ENCODE measurements at regions not wholly inside any gene's neighbourhood (a gene's known extent, or its start where the extent isn't known, plus 50 kb on each side); places are given as distances from the start of the nearest gene placed in this dataset.

DNA sequence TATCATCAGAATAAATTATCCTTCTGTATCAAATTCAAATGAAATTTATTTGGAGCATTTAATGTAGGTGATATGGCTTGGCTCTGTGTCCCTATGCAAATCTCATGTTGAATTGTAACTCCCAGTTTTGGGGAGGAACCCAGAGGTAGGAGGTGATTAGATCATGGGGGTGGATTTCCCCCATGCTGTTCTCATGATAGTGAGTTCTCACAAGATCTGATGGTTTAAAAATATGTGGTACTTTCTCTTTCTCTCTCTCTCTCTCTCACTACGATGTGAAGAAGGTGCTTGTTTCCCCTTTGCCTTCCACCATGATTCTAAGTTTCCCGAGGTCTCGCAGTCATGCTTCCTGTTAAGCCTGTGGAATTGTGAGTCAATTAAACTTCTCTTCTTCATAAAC, 678.4 kb upstream of the RGMB start:
- Histone ChIP-seq H4K5ac (ENCODE audit: insufficient read length, low read depth, low read length) (no peak overlapping the region), H4K8ac (ENCODE audit: extremely low read depth, insufficient read depth, low read length) (no peak overlapping the region), H3K79me2 (ENCODE audit: control insufficient read depth in 1 of 2, insufficient read depth in 2 of 2, low read length in 2 of 2) (no peaks in the 10 kb centered on the region), H2BK5ac (ENCODE audit: low read depth, low read length) (no peak overlapping the region), H3K56ac (replicated peaks; ENCODE audit: insufficient read length, low read depth, low read length) (no peak overlapping the region), H2BK20ac (ENCODE audit: low read length) (no peak overlapping the region), H3K9me3 (ENCODE audit: insufficient read depth in 2 of 2, low read depth in 1 of 2, low read length in 1 of 2) (no peaks in the 10 kb centered on the region), H3K27me3 (replicated peaks in 1 of 4; ENCODE audit: control insufficient read depth in 3 of 4, extremely low read depth in 1 of 4, insufficient read depth in 3 of 4, low read length in 3 of 4) (no peaks in the 10 kb centered on the region), H3K18ac (ENCODE audit: extremely low read depth, low read length) (no peak overlapping the region), H2BK15ac (ENCODE audit: low read length) (no peak overlapping the region), H2AFZ (ENCODE audit: low read length) (no peak overlapping the region), H3K23ac (ENCODE audit: insufficient read length) (no peak overlapping the region), H4K91ac (replicated peaks; ENCODE audit: insufficient read length, low read length) (no peak overlapping the region), H3K4me1 (replicated peaks in 1 of 4; ENCODE audit: control insufficient read depth in 3 of 4, insufficient read depth in 4 of 4, low read length in 3 of 4) (no peaks in the 10 kb centered on the region; a peak in 1 of 7 replicates), H4K20me1 (replicated peaks in 1 of 2; ENCODE audit: control insufficient read depth in 1 of 2, insufficient read depth in 2 of 2, low read length in 2 of 2) (no peaks in the 10 kb centered on the region), H3K4me3 (ENCODE audit: extremely low read depth in 1 of 4, insufficient read depth in 2 of 4, low read depth in 3 of 4, low read length in 4 of 4) (no peak overlapping the region), H3K27ac (ENCODE audit: low read depth, low read length) (no peak overlapping the region), H2AK5ac (ENCODE audit: low read depth, low read length) (no peak overlapping the region), H2BK12ac (ENCODE audit: low read depth, low read length) (no peak overlapping the region), H3K4me2 (ENCODE audit: insufficient read depth in 1 of 2, low read depth in 2 of 2, low read length in 2 of 2) (no peak overlapping the region), H2BK120ac (replicated peaks; ENCODE audit: low read depth, low read length) (no peak overlapping the region), H3K23me2 (ENCODE audit: low read depth, low read length) (no peaks in the 10 kb centered on the region), H3K79me1 (ENCODE audit: low read depth, low read length) (no peaks in the 10 kb centered on the region), H3K36me3 (ENCODE audit: control insufficient read depth in 2 of 4, insufficient read depth in 4 of 4, low read length in 3 of 4) (no peaks in the 10 kb centered on the region), H3K14ac (ENCODE audit: insufficient read length) (no peak overlapping the region), H3K9ac (replicated peaks in 1 of 4; ENCODE audit: extremely low read depth in 1 of 4, low read depth in 3 of 4, low read length in 3 of 4) (no peak overlapping the region), H3K4ac (replicated peaks; ENCODE audit: insufficient read length, low read depth, low read length) (no peak overlapping the region)
- POLR2A ChIA-PET (ENCODE audit: partially characterized antibody), result no interaction called here
- CTCF ChIA-PET (ENCODE audit: partially characterized antibody), result no interaction called here
- no peak for DNase-seq (ENCODE audit: low read depth in 1 of 2, low spot score in 2 of 2)
- no peak for FAIRE-seq
- 82% methylated on average over 3 of the region's 3 CpGs; no CpG with 5 or more reads in 1 of the 2 experiments for WGBS, 2 experiments (ENCODE audit: extremely low coverage in 1 of 2, insufficient coverage in 1 of 2, insufficient read length in 1 of 2, insufficient replicate concordance in 2 of 2, low coverage in 1 of 2, low lambda C conversion rate in 2 of 2, missing lambda C conversion rate in 1 of 2)
- TF ChIP-seq CHD1 (IDR thresholded peaks at IDR 0.05; ENCODE audit: low read depth, low read length) (no peak), PHF8 (conservative IDR thresholded peaks at IDR 0.05; ENCODE audit: low read depth, low read length) (no peak), KDM5A (IDR thresholded peaks at IDR 0.05; ENCODE audit: low read length) (no peak), ZNF274 (IDR thresholded peaks at IDR 0.05; ENCODE audit: borderline replicate concordance, extremely low read depth, low read length) (no peak), EZH2 (IDR thresholded peaks at IDR 0.05; ENCODE audit: low read depth, low read length, severe bottlenecking) (no peak), SRF (IDR thresholded peaks at IDR 0.05; ENCODE audit: low read depth, low read length) (no peak), RXRA (IDR thresholded peaks at IDR 0.05; ENCODE audit: insufficient read depth, low read depth, low read length) (no peak), GTF2F1 (IDR thresholded peaks at IDR 0.05; ENCODE audit: borderline replicate concordance, low read depth, low read length) (no peak), RNF2 (IDR thresholded peaks at IDR 0.05; ENCODE audit: borderline replicate concordance, low read depth, low read length, missing control alignments, poor library complexity, severe bottlenecking) (no peak), SIN3A (conservative IDR thresholded peaks at IDR 0.05 in 1 of 2, IDR thresholded peaks at IDR 0.05 in 1 of 2; ENCODE audit: low read depth in 1 of 2, low read length in 2 of 2) (no peak), RAD21 (IDR thresholded peaks at IDR 0.05 in 1 of 2, conservative IDR thresholded peaks at IDR 0.05 in 1 of 2; ENCODE audit: low read depth in 2 of 2, low read length in 2 of 2) (no peak)
- TF ChIP-seq, protein P1, sequence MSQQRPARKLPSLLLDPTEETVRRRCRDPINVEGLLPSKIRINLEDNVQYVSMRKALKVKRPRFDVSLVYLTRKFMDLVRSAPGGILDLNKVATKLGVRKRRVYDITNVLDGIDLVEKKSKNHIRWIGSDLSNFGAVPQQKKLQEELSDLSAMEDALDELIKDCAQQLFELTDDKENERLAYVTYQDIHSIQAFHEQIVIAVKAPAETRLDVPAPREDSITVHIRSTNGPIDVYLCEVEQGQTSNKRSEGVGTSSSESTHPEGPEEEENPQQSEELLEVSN (IDR thresholded peaks at IDR 0.05), result no peak

All from H1 (cell line).